SK-N-SH (cell line): ENCODE measurements at regions not wholly inside any gene's neighbourhood (a gene's known extent, or its start where the extent isn't known, plus 50 kb on each side); places are given as distances from the start of the nearest gene placed in this dataset.

Experiments used
- CTCF ChIA-PET: fragments of 300-600, 350-600 bp; formaldehyde crosslinking; extraction: SDS; loops from one replicate; lab custom pipeline; 2021; lab: Yijun Ruan, JAX
- POLR2A ChIA-PET: fragments of 350-600 bp; sonication (Branson Sonifier 250); formaldehyde crosslinking; extraction: SDS; loops from one replicate; lab custom pipeline; 2020; ENCODE audit warnings: antibody characterized with exemption, inconsistent platforms; lab: Yijun Ruan, JAX
- DNase-seq: peaks from one replicate; pipeline ENCODE4 v3.0.0; 2012
- H2AFZ ChIP-seq: fragments of 200-600 bp; sonication (generic); 2 replicates; pipeline ENCODE4 v1.8.1; 2016; ENCODE audit warnings: antibody characterized with exemption, mild to moderate bottlenecking, low read depth
- H3F3A ChIP-seq: fragments of 200-600 bp; sonication (generic); replicated peaks from 2 replicates; pipeline ENCODE3; 2016; ENCODE audit warnings: antibody characterized with exemption, mild to moderate bottlenecking; ENCODE audit not compliant: insufficient read depth
- H3K27ac ChIP-seq, 2 experiments: fragments of 200-500 bp in 1 of 2; fragments of 200-600 bp in 1 of 2; sonication (Bioruptor generic) in 1 of 2; sonication (generic), shearing (Covaris generic) in 1 of 2; 2 replicates each; pipeline versions ENCODE4 v1.5.1 to v1.6.1; 2014 to 2016; ENCODE audit warnings: low read depth in 2 of 2, inconsistent platforms in 1 of 2, low read length in 1 of 2, mild to moderate bottlenecking in 1 of 2, mixed read lengths in 1 of 2
- H3K27me3 ChIP-seq: fragments of 200-600 bp; sonication (generic), shearing (Covaris generic); 2 replicates; pipeline ENCODE4 v1.6.1; 2016; ENCODE audit warnings: mixed run types; ENCODE audit not compliant: insufficient read depth
- H3K36me3 ChIP-seq, 2 experiments: fragments of 200-500 bp in 1 of 2; fragments of 200-600 bp in 1 of 2; sonication (Bioruptor generic) in 1 of 2; sonication (generic) in 1 of 2; replicated peaks in 1 of 2; 2 replicates each; pipeline versions ENCODE3 to v1.5.1; 2014 to 2016; ENCODE audit warnings: low read length in 1 of 2, mild to moderate bottlenecking in 1 of 2; ENCODE audit not compliant: insufficient read depth in 2 of 2, control insufficient read depth in 1 of 2
- H3K4me1 ChIP-seq, 2 experiments: fragments of 200-500 bp in 1 of 2; fragments of 200-600 bp in 1 of 2; sonication (Bioruptor generic) in 1 of 2; sonication (generic), shearing (Covaris generic) in 1 of 2; 2 replicates each; pipeline versions ENCODE4 v1.5.1 to v1.6.1; 2014 to 2016; ENCODE audit warnings: low read depth in 1 of 2, low read length in 1 of 2, mixed run types in 1 of 2; ENCODE audit not compliant: insufficient read depth in 2 of 2, control insufficient read depth in 1 of 2
- H3K4me2 ChIP-seq: fragments of 200-600 bp; sonication (generic), shearing (Covaris generic); 2 replicates; pipeline ENCODE4 v1.6.1; 2017; ENCODE audit warnings: mixed run types
- H3K4me3 ChIP-seq, 2 experiments: fragments of 200-500 bp in 1 of 2; fragments of 200-600 bp in 1 of 2; sonication (Bioruptor generic) in 1 of 2; sonication (generic), shearing (Covaris generic) in 1 of 2; 2 replicates each; pipeline versions ENCODE4 v1.5.1 to v1.8.1; 2014 to 2016; ENCODE audit warnings: low read depth in 2 of 2, inconsistent platforms in 1 of 2, low read length in 1 of 2, mild to moderate bottlenecking in 1 of 2, mixed read lengths in 1 of 2, moderate library complexity in 1 of 2
- H3K79me2 ChIP-seq: fragments of 200-600 bp; sonication (generic); 2 replicates; pipeline ENCODE4 v1.8.1; 2017; ENCODE audit warnings: mild to moderate bottlenecking; ENCODE audit not compliant: insufficient read depth
- H3K9ac ChIP-seq: fragments of 200-600 bp; sonication (generic); 2 replicates; pipeline ENCODE4 v1.6.1; 2017; ENCODE audit warnings: mixed run types
- H3K9me2 ChIP-seq: fragments of 200-600 bp; sonication (generic); 2 replicates; pipeline ENCODE4 v1.6.1; 2017; ENCODE audit warnings: mixed run types
- H3K9me3 ChIP-seq: fragments of 200-600 bp; sonication (generic); 2 replicates; pipeline ENCODE4 v1.6.1; 2017; ENCODE audit warnings: mixed run types, mild to moderate bottlenecking, moderate library complexity
- H4K20me1 ChIP-seq: fragments of 200-600 bp; sonication (generic); 2 replicates; pipeline ENCODE4 v1.6.1; 2017; ENCODE audit warnings: mild to moderate bottlenecking, mixed run types; ENCODE audit not compliant: insufficient read depth
- CHD2 ChIP-seq: fragments of 150-350 bp; IDR thresholded peaks from 2 replicates; pipeline ENCODE4 v1.6.1; 2018; ENCODE audit warnings: low read length; ENCODE audit not compliant: partially characterized antibody
- FOSL2 ChIP-seq: IDR thresholded peaks from 2 replicates; pipeline ENCODE4 v1.4.0; 2012; ENCODE audit warnings: low read depth, mild to moderate bottlenecking, moderate library complexity, borderline replicate concordance
- FOXM1 ChIP-seq: IDR thresholded peaks from 2 replicates; pipeline ENCODE4 v1.4.0; 2012; ENCODE audit warnings: low read depth, mild to moderate bottlenecking
- GABPA ChIP-seq: IDR thresholded peaks from 2 replicates; pipeline ENCODE4 v1.4.0; 2012; ENCODE audit warnings: low read depth, mild to moderate bottlenecking
- GATA2 ChIP-seq: sonication (generic); formaldehyde crosslinking; IDR thresholded peaks from 2 replicates; pipeline ENCODE4 v1.5.0; 2020; ENCODE audit warnings: mild to moderate bottlenecking, missing genetic modification reagents
- MEF2A ChIP-seq: IDR thresholded peaks from 2 replicates; pipeline ENCODE4 v1.4.0; 2012; ENCODE audit warnings: low read depth, borderline replicate concordance
- NFIC ChIP-seq: IDR thresholded peaks from 2 replicates; pipeline ENCODE4 v1.4.0; 2012; ENCODE audit warnings: borderline replicate concordance
- NRF1 ChIP-seq: IDR thresholded peaks from 2 replicates; pipeline ENCODE4 v1.6.1; 2012; ENCODE audit warnings: low read depth, mild to moderate bottlenecking, low read length
- RCOR1 ChIP-seq: fragments of 150-350 bp; IDR thresholded peaks from 2 replicates; pipeline ENCODE4 v1.6.1; 2017; ENCODE audit warnings: antibody characterized with exemption, low read length
- RFX5 ChIP-seq: IDR thresholded peaks from 2 replicates; pipeline ENCODE4 v1.6.1; 2012; ENCODE audit warnings: mild to moderate bottlenecking, improper control_type of control experiment, low read length
- RXRA ChIP-seq: IDR thresholded peaks from 2 replicates; pipeline ENCODE4 v1.4.0; 2012; ENCODE audit warnings: low read depth, mild to moderate bottlenecking, borderline replicate concordance
- SMC3 ChIP-seq: IDR thresholded peaks from 2 replicates; pipeline ENCODE4 v1.6.1; 2012; ENCODE audit warnings: low read depth, low read length, improper control_type of control experiment
- TAF1 ChIP-seq: IDR thresholded peaks from 2 replicates; pipeline ENCODE4 v1.6.1; 2012; ENCODE audit warnings: low read depth, mild to moderate bottlenecking, low read length, moderate library complexity, borderline replicate concordance
- TEAD4 ChIP-seq: IDR thresholded peaks from 2 replicates; pipeline ENCODE4 v1.4.0; 2012; ENCODE audit warnings: mild to moderate bottlenecking, borderline replicate concordance; ENCODE audit not compliant: insufficient read depth
- WGBS: methylation state at CpG from one replicate; pipeline ENCODE4 v1.1.6; 2017; ENCODE audit warnings: low lambda C conversion rate; 5-methylcytosine and 5-hydroxymethylcytosine counted together
- TF ChIP-seq, protein P1 (sequence below): IDR thresholded peaks from 2 replicates; pipeline ENCODE4 v1.4.0; 2012; ENCODE audit warnings: low read depth, borderline replicate concordance
- TF ChIP-seq, protein P2 (sequence below): IDR thresholded peaks from 2 replicates; pipeline ENCODE4 v1.4.0; 2012; ENCODE audit warnings: low read depth, borderline replicate concordance
- TF ChIP-seq, protein P3 (sequence below): fragments of 150-350 bp; IDR thresholded peaks from 2 replicates; pipeline ENCODE4 v1.6.1; 2017; ENCODE audit warnings: antibody characterized with exemption, low read length, low read depth, borderline replicate concordance
- TF ChIP-seq, protein P4 (sequence below): fragments of 150-350 bp; IDR thresholded peaks from 2 replicates; pipeline ENCODE4 v1.6.1; 2016; ENCODE audit warnings: mild to moderate bottlenecking, low read depth, low read length

DNA sequence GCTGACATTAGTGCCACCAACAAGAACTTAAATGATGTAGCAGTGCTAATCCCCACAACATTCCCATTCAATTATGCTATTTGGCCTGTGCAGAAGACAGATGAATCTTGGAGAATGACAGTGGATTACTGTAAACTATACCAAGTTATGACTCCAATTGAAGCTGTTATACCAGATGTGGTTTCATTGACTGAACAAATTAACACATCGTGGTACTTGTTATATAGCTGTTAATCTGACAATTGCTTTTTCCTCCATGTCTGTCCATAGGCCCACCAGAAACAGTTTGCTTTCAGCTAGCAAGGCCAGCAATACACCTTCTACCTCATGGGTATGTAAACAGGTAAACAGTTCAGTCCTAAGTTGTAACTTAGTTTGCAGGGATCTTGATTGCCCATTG lies 101.1 kb downstream of the S1PR1 start (continued):
- TF ChIP-seq GATA2 (no peak), TEAD4 (no peak), TAF1 (no peak), NFIC (no peak), RCOR1 (no peak), NRF1 (no peak), RXRA (no peak), GABPA (no peak)

DNA sequence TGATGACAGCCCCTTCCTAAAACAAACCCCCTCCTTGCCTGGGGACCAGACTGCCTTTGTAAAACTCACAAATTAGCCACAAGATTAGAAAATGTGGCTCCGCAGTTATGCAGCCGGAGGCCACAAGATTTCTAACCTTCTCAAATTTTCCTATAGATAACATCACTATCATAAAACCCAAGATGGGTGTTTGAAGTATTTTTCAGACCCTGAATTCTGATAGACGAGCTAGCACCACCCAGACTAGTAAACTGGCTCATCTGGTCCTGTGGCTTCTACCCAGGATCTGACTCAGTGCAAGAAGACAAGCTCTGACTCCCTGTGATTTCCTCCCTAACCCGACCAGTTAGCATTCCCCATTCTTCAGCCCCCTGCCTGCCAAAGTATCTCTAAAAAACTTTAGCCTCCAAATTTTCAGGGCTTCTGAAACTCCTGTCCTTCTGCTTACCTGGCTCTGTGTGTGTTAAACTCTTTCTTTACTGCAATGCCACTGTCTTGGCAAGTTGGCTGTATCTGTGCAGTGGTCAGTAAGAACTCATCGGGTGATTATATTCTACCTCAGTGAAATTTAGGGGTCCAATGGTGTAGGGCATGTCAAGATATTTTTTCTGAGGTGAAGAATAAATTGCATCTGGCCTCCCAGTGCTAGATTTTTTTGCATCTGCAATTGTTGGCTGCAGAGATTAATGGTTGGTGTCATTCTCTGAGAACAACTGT lies 102.1 kb downstream of the S1PR1 start:
- no peaks in the 10 kb centered on the region for H4K20me1 ChIP-seq
- no peak for DNase-seq
- TF ChIP-seq, protein P1, sequence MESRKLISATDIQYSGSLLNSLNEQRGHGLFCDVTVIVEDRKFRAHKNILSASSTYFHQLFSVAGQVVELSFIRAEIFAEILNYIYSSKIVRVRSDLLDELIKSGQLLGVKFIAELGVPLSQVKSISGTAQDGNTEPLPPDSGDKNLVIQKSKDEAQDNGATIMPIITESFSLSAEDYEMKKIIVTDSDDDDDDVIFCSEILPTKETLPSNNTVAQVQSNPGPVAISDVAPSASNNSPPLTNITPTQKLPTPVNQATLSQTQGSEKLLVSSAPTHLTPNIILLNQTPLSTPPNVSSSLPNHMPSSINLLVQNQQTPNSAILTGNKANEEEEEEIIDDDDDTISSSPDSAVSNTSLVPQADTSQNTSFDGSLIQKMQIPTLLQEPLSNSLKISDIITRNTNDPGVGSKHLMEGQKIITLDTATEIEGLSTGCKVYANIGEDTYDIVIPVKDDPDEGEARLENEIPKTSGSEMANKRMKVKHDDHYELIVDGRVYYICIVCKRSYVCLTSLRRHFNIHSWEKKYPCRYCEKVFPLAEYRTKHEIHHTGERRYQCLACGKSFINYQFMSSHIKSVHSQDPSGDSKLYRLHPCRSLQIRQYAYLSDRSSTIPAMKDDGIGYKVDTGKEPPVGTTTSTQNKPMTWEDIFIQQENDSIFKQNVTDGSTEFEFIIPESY, result no peak
- TF ChIP-seq CHD2 (no peak), TAF1 (no peak), FOXM1 (no peak), RFX5 (no peak), SMC3 (no peak), MEF2A (no peak), FOSL2 (no peak), NFIC (no peak)
- TF ChIP-seq, protein P2, sequence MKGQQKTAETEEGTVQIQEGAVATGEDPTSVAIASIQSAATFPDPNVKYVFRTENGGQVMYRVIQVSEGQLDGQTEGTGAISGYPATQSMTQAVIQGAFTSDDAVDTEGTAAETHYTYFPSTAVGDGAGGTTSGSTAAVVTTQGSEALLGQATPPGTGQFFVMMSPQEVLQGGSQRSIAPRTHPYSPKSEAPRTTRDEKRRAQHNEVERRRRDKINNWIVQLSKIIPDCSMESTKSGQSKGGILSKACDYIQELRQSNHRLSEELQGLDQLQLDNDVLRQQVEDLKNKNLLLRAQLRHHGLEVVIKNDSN, result no peak
- TF ChIP-seq, protein P3, sequence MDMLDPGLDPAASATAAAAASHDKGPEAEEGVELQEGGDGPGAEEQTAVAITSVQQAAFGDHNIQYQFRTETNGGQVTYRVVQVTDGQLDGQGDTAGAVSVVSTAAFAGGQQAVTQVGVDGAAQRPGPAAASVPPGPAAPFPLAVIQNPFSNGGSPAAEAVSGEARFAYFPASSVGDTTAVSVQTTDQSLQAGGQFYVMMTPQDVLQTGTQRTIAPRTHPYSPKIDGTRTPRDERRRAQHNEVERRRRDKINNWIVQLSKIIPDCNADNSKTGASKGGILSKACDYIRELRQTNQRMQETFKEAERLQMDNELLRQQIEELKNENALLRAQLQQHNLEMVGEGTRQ, result no peak
- TF ChIP-seq, protein P4, sequence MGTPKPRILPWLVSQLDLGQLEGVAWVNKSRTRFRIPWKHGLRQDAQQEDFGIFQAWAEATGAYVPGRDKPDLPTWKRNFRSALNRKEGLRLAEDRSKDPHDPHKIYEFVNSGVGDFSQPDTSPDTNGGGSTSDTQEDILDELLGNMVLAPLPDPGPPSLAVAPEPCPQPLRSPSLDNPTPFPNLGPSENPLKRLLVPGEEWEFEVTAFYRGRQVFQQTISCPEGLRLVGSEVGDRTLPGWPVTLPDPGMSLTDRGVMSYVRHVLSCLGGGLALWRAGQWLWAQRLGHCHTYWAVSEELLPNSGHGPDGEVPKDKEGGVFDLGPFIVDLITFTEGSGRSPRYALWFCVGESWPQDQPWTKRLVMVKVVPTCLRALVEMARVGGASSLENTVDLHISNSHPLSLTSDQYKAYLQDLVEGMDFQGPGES, result no peak
- no peak overlapping the region for H2AFZ ChIP-seq
- H3K4me1 ChIP-seq, result no peaks in the 10 kb centered on the region
- no peak overlapping the region for H3K27ac ChIP-seq
- no peaks in the 10 kb centered on the region for H3K27me3 ChIP-seq
- WGBS, result 57% methylated on average over 5 of the region's 5 CpGs
- H3K9ac ChIP-seq, result no peak overlapping the region
- H3K36me3 ChIP-seq, result no peaks in the 10 kb centered on the region
- ChIA-PET CTCF (interaction anchor here (0.6 to 1.9 kb wide), 2 partner anchors 30 to 409 kb away, joined by 3 to 6 read pairs; no protein-coding TSS in a partner anchor), POLR2A (no interaction called here)
- no peaks in the 10 kb centered on the region for H3F3A ChIP-seq
- H3K79me2 ChIP-seq, result no peaks in the 10 kb centered on the region
- H3K9me2 ChIP-seq, result no peaks in the 10 kb centered on the region
- no peak overlapping the region for H3K4me2 ChIP-seq
- H3K4me3 ChIP-seq, result no peak overlapping the region
- no peaks in the 10 kb centered on the region for H3K9me3 ChIP-seq
